ENCODE measurements at regions not wholly inside any gene's neighbourhood (a gene's known extent, or its start where the extent isn't known, plus 50 kb on each side); places are given as distances from the start of the nearest gene placed in this dataset.

- H3K4me3 ChIP-seq (replicated peaks; ENCODE audit: low read depth, low read length), result no peak overlapping the region
- TF ChIP-seq CTCF (IDR thresholded peaks at IDR 0.05; ENCODE audit: low read depth, low read length, missing control alignments), result no peak
- DNase-seq (ENCODE audit: extremely low read depth, low read depth), result no peak
These were observed 130.4 kb upstream of the BMPER start for GRCh38 chr7:33774762-33775523.

- no peak for DNase-seq (ENCODE audit: extremely low read depth, low read depth)
- no peak for TF ChIP-seq CTCF (IDR thresholded peaks at IDR 0.05; ENCODE audit: low read depth, low read length, missing control alignments)
- no peak overlapping the region for H3K4me3 ChIP-seq (replicated peaks; ENCODE audit: low read depth, low read length)
These were observed 129.5 kb upstream of the BMPER start for GRCh38 chr7:33775790-33776189.

- DNase-seq (ENCODE audit: extremely low read depth, low read depth), result peak; percentile 27
- no peak overlapping the region for H3K4me3 ChIP-seq (replicated peaks; ENCODE audit: low read depth, low read length)
- no peak for TF ChIP-seq CTCF (IDR thresholded peaks at IDR 0.05; ENCODE audit: low read depth, low read length, missing control alignments)
These were observed 128.6 kb upstream of the BMPER start for GRCh38 chr7:33776788-33777187.

- TF ChIP-seq CTCF (IDR thresholded peaks at IDR 0.05; ENCODE audit: low read depth, low read length, missing control alignments), result no peak
- H3K4me3 ChIP-seq (replicated peaks; ENCODE audit: low read depth, low read length), result no peak overlapping the region
- DNase-seq (ENCODE audit: extremely low read depth, low read depth), result no peak
These were observed 127.1 kb upstream of the BMPER start for GRCh38 chr7:33778195-33778594.

- no peak overlapping the region for H3K4me3 ChIP-seq (replicated peaks; ENCODE audit: low read depth, low read length)
- TF ChIP-seq CTCF (IDR thresholded peaks at IDR 0.05; ENCODE audit: low read depth, low read length, missing control alignments), result no peak
- no peak for DNase-seq (ENCODE audit: extremely low read depth, low read depth)
These were observed 126.1 kb upstream of the BMPER start for GRCh38 chr7:33779216-33779615.

GRCh38 chr7:33781167-33781566 lies 124.2 kb upstream of the BMPER start:
- no peak overlapping the region for H3K4me3 ChIP-seq (replicated peaks; ENCODE audit: low read depth, low read length)
- DNase-seq (ENCODE audit: extremely low read depth, low read depth), result no peak
- no peak for TF ChIP-seq CTCF (IDR thresholded peaks at IDR 0.05; ENCODE audit: low read depth, low read length, missing control alignments)

- no peak for DNase-seq (ENCODE audit: extremely low read depth, low read depth)
These were observed 123.5 kb upstream of the BMPER start for GRCh38 chr7:33781796-33782195.

More at GRCh38 chr7:33781796-33782195, 123.5 kb upstream of the BMPER start:
- no peak overlapping the region for H3K4me3 ChIP-seq (replicated peaks; ENCODE audit: low read depth, low read length)
- TF ChIP-seq CTCF (IDR thresholded peaks at IDR 0.05; ENCODE audit: low read depth, low read length, missing control alignments), result no peak
